ENCODE measurements at regions not wholly inside any gene's neighbourhood (a gene's known extent, or its start where the extent isn't known, plus 50 kb on each side); places are given as distances from the start of the nearest gene placed in this dataset.

- Histone ChIP-seq H3K27me3 (replicated peaks in 1 of 7) (no peaks in the 10 kb centered on the region), H3K27ac (no peak overlapping the region), H3K4me1 (no peaks in the 10 kb centered on the region), H3K9me3 (no peaks in the 10 kb centered on the region), H3K4me3 (no peak overlapping the region), H3K36me3 (no peaks in the 10 kb centered on the region)
- DNase-seq = no peak
- intact Hi-C loops (cut with DNase I; ENCODE audit: low total_unique reads) = no loop called here
- no peak for TF ChIP-seq POLR2AphosphoS5 (IDR thresholded peaks at IDR 0.05)
- TF ChIP-seq CTCF (IDR thresholded peaks at IDR 0.05 in 8 of 11, conservative IDR thresholded peaks at IDR 0.05 in 3 of 11) = no peak
- TF ChIP-seq POLR2A (IDR thresholded peaks at IDR 0.05) = no peak
- 74 to 89% (median 81%) methylated on average over 2 of the region's 2 CpGs for WGBS, 5 donors
Observed at GRCh38 chr9:14406463-14406862, 92.5 kb upstream of the NFIB start.

- TF ChIP-seq CTCF (IDR thresholded peaks at IDR 0.05 in 8 of 11, conservative IDR thresholded peaks at IDR 0.05 in 3 of 11) (no peak), POLR2AphosphoS5 (IDR thresholded peaks at IDR 0.05) (no peak)
- no peaks in the 10 kb centered on the region for H3K36me3 ChIP-seq
- no peak overlapping the region for H3K4me3 ChIP-seq
- H3K4me1 ChIP-seq = no peaks in the 10 kb centered on the region
- no peak overlapping the region for H3K27ac ChIP-seq
- intact Hi-C loops (cut with DNase I; ENCODE audit: low total_unique reads) = no loop called here
- no peak for DNase-seq
- no peaks in the 10 kb centered on the region for H3K9me3 ChIP-seq
- no peaks in the 10 kb centered on the region for H3K27me3 ChIP-seq (replicated peaks in 1 of 7)
- WGBS, 5 donors = 76 to 89% (median 85%) methylated on average over 3 of the region's 3 CpGs
Observed at GRCh38 chr9:14405176-14405706, 91.3 kb upstream of the NFIB start.

DNA sequence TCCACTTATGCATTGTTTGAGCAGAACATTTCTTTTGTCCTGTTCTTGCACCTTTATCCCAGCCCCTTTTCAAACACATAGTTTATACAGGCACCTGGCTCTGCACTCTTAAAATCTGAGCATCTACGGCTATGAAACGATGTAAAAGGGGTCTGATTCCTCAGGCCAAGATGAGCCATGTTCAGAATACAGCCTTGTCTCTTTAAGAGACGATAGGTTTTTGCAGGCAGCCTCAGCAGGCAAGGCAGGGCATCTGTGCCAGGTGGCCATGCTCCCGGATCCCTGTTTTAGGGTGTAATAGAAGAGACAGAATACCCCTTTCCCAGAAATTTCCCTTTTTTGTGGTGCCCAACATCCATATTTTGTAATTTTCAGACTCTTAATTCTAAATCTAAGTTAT, 89.1 kb upstream of the NFIB start:
- DNase-seq = no peak
- TF ChIP-seq POLR2AphosphoS5 (IDR thresholded peaks at IDR 0.05) (no peak), CTCF (IDR thresholded peaks at IDR 0.05 in 8 of 11, conservative IDR thresholded peaks at IDR 0.05 in 3 of 11) (no peak), POLR2A (IDR thresholded peaks at IDR 0.05) (no peak)
- Histone ChIP-seq H3K4me3 (no peak overlapping the region), H3K36me3 (no peaks in the 10 kb centered on the region), H3K27ac (no peak overlapping the region), H3K27me3 (replicated peaks in 1 of 7) (no peaks in the 10 kb centered on the region), H3K4me1 (no peaks in the 10 kb centered on the region), H3K9me3 (no peaks in the 10 kb centered on the region)
- intact Hi-C loops (cut with DNase I; ENCODE audit: low total_unique reads) = no loop called here
- WGBS, 5 donors = 75 to 88% (median 78%) methylated on average over 4 of the region's 4 CpGs

- Histone ChIP-seq H3K27ac (no peak overlapping the region), H3K9me3 (no peaks in the 10 kb centered on the region), H3K4me1 (no peaks in the 10 kb centered on the region), H3K4me3 (no peak overlapping the region), H3K36me3 (no peaks in the 10 kb centered on the region), H3K27me3 (replicated peaks in 1 of 7) (no peaks in the 10 kb centered on the region)
- WGBS, 5 donors = 65 to 84% (median 76%) methylated on average over 3 of the region's 3 CpGs
- no peak for TF ChIP-seq POLR2A (IDR thresholded peaks at IDR 0.05)
- no peak for TF ChIP-seq POLR2AphosphoS5 (IDR thresholded peaks at IDR 0.05)
- TF ChIP-seq CTCF (IDR thresholded peaks at IDR 0.05 in 8 of 11, conservative IDR thresholded peaks at IDR 0.05 in 3 of 11) = no peak
- intact Hi-C loops (cut with DNase I; ENCODE audit: low total_unique reads) = no loop called here
- no peak for DNase-seq
Observed at GRCh38 chr9:14402583-14402982, 88.6 kb upstream of the NFIB start.
